Muscle of leg (tissue), 3 donors: ENCODE measurements at regions not wholly inside any gene's neighbourhood (a gene's known extent, or its start where the extent isn't known, plus 50 kb on each side); places are given as distances from the start of the nearest gene placed in this dataset.
A peak's percentile ranks its signal among the peaks of the same experiment; 100 is the strongest.

Source experiments
- DNase-seq: peaks from one replicate; pipeline ENCODE4 v3.0.0; 2013
- H3K27ac ChIP-seq: one replicate; pipeline ENCODE4 v1.5.1; 2013; ENCODE audit warnings: mild to moderate bottlenecking, low read length, control low read depth
- H3K27me3 ChIP-seq: one replicate; pipeline ENCODE4 v1.6.1; 2013; ENCODE audit warnings: low read length; ENCODE audit not compliant: control insufficient read depth, insufficient read depth
- H3K36me3 ChIP-seq: one replicate; pipeline ENCODE4 v1.6.1; 2013; ENCODE audit warnings: low read length; ENCODE audit not compliant: control insufficient read depth, insufficient read depth
- H3K4me1 ChIP-seq: one replicate; pipeline ENCODE4 v1.6.1; 2013; ENCODE audit warnings: low read length; ENCODE audit not compliant: control insufficient read depth, insufficient read depth
- H3K4me3 ChIP-seq: one replicate; pipeline ENCODE4 v1.5.1; 2013; ENCODE audit warnings: low read length, control low read depth
- H3K9me3 ChIP-seq: replicated peaks from 2 replicates; pipeline ENCODE4 v1.6.1; 2013; ENCODE audit warnings: low read depth, low read length; ENCODE audit not compliant: control insufficient read depth
- WGBS: methylation state at CpG from one replicate; pipeline ENCODE4 v1.1.5; 2013; ENCODE audit warnings: missing lambda C conversion rate; ENCODE audit not compliant: insufficient coverage; 5-methylcytosine and 5-hydroxymethylcytosine counted together

DNA sequence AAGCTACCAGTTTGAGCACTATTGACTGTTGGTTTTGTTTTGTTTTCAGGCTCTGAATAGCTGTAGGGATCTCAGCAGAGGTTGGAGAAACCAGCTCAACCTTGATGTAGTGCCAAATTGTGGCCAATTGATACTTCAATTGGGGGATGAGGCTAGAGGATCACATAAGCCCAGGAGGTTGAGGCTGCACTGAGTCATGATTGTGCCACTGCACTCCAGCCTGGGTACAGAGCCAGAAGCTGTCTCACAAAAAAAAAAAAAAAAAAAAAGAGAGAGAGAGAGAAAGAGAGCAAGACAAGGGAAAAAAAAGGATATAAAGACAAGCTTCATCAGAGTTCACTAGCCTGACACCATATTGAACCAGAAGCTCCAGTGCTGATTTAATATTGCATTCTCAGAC is 702.1 kb downstream of the FRK start:
- H3K4me3 ChIP-seq, result no peak overlapping the region
- no peak for DNase-seq

DNA sequence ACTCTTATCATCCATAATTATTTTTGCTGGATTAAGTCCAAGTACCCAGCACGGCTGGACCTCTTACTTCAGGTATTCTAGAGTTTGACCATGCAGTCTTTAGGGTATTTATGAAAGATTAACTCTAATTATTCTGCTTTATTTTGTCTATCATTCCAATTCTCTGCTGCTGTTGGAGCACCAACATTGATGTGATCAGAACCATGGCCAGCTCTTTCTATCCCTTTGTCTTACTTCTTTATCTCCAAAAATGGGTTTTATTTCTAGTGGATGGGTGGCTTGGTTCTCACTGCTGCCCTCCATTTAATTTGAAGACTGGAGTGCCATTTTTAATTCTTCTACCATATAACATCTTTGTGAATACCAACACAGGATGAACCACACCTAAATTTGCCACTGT is 704.3 kb downstream of the FRK start:
- H3K27me3 ChIP-seq, result no peaks in the 10 kb centered on the region
- WGBS, result no CpG with 5 or more reads among the region's 1 CpG

More for the DNA sequence above, 702.1 kb downstream of the FRK start:
- no peak overlapping the region for H3K27ac ChIP-seq
- H3K27me3 ChIP-seq, result no peaks in the 10 kb centered on the region
- no peaks in the 10 kb centered on the region for H3K9me3 ChIP-seq
- H3K4me1 ChIP-seq, result no peaks in the 10 kb centered on the region
- H3K36me3 ChIP-seq, result no peaks in the 10 kb centered on the region

DNA sequence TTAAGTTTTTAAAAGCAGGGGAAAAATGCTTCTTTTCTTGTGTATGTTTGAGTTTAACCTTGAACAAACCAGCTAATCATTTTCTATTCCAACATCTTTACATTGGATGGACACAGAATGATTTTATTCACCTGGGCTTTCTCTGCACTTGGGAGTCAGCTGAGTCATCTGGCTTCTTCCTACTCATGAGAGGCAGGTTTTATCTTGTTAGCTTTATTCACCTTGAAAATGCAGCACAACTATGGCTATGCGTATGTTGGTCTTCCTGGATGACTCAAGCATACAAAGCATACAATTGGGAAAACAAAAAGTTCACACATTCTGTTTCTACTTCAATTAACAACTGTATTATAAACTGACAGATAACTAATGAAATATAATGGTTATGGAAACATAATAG is 737.7 kb downstream of the FRK start:
- no peak for DNase-seq
- H3K4me3 ChIP-seq, result no peak overlapping the region
- no CpG with 5 or more reads among the region's 1 CpG for WGBS
- H3K9me3 ChIP-seq, result no peaks in the 10 kb centered on the region
- H3K36me3 ChIP-seq, result no peaks in the 10 kb centered on the region
- H3K27ac ChIP-seq, result no peak overlapping the region
- H3K27me3 ChIP-seq, result no peaks in the 10 kb centered on the region
- H3K4me1 ChIP-seq, result no peaks in the 10 kb centered on the region

More for the DNA sequence above, 704.3 kb downstream of the FRK start:
- no peaks in the 10 kb centered on the region for H3K4me1 ChIP-seq
- H3K4me3 ChIP-seq, result no peak overlapping the region
- DNase-seq, result no peak
- H3K9me3 ChIP-seq, result no peaks in the 10 kb centered on the region
- H3K36me3 ChIP-seq, result no peaks in the 10 kb centered on the region
- H3K27ac ChIP-seq, result no peak overlapping the region

DNA sequence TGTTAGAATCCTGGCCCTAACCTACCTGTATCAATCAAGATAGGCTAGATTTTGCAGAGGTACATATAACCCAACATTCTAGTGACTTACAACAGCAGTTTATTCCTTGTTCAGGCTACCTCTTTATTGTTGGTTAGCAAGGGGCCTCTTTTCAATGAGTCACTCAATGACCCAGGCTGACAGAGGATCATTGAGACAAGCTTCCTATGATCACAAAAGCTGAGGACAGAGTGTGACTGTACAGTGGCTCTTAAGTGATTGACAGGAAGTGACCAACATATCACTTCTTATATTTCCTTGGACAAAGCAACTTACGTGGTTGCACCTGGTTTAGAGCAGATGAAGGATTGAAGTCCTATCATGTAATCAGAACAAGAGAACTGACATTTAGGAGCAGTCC is 740.9 kb downstream of the FRK start:
- H3K4me3 ChIP-seq, result no peak overlapping the region
- H3K9me3 ChIP-seq, result no peaks in the 10 kb centered on the region
- no peaks in the 10 kb centered on the region for H3K4me1 ChIP-seq
- no peaks in the 10 kb centered on the region for H3K27me3 ChIP-seq
- DNase-seq, result no peak
- no peaks in the 10 kb centered on the region for H3K36me3 ChIP-seq
- no CpG with 5 or more reads among the region's 1 CpG for WGBS
- no peak overlapping the region for H3K27ac ChIP-seq

DNA sequence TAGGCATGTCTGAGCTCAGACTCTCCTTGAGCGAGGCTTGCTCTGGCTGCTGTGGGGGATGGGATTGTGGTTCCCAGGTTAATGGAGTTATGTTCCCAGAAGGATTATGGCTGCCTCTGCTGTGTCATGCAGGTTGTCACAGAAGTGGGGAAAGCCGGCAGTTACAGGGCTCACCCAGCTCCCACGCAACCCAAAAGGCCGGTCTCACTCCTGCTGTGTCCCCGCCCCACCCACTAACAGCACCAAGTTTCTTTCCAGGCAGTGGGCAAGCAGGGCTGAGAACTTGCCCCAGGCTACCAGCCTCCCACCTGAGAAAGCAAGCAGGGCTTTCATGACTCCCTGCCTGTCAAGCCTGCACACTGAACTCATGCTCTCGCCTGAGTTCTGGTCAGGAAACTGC is 750.5 kb downstream of the FRK start:
- H3K36me3 ChIP-seq, result no peaks in the 10 kb centered on the region
- no peaks in the 10 kb centered on the region for H3K4me1 ChIP-seq
- no peak for DNase-seq
- no peak overlapping the region for H3K4me3 ChIP-seq
- H3K27ac ChIP-seq, result no peak overlapping the region
- 86% methylated on average over 5 of the region's 6 CpGs for WGBS
- no peaks in the 10 kb centered on the region for H3K9me3 ChIP-seq
- no peaks in the 10 kb centered on the region for H3K27me3 ChIP-seq

DNA sequence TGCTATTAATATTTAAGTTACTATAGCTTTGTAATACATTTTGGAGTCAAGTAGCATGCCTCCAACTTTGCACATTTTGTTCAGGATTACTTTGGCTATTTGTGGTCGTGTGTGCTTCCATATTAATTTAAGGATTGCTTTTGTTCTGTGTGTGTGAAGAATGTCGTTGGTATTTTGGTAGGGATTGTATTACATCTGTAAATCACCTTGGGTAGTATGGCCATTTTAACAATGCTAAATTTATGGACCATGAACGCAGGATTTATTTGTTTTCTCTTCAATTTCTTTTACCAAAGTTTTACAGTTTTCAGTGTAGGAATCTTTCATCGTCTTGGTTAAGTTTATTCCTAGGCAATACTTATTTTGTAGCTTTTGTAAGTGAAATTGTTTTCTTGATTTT is 758.0 kb downstream of the FRK start:
- Histone ChIP-seq H3K4me1 (no peaks in the 10 kb centered on the region), H3K36me3 (no peaks in the 10 kb centered on the region), H3K27me3 (no peaks in the 10 kb centered on the region), H3K27ac (no peak overlapping the region), H3K4me3 (no peak overlapping the region), H3K9me3 (no peaks in the 10 kb centered on the region)
- DNase-seq, result no peak
- no CpG with 5 or more reads among the region's 4 CpGs for whole genome bisulfite sequencing

DNA sequence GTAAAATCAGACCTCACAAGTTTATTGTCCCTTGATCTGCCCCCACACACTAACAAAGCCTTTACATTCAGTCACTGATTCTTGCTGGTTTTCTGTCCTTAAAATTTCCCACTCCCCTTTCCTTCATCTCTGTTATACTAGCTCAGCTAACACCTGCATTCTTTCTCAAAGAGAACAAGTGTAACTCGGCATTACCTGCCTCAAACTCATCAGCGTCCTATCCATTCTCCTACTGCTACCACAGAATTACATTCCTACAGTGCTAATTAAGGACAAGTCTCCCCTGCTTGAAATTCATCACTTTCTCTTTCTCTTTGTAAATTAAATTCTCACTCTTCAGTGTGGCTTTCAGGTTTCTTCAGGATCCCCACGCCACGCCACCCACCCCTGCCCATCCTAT is 773.2 kb downstream of the FRK start:
- WGBS, result 86% methylated on average over 4 of the region's 4 CpGs
- Histone ChIP-seq H3K36me3 (no peaks in the 10 kb centered on the region), H3K9me3 (no peaks in the 10 kb centered on the region), H3K4me3 (no peak overlapping the region), H3K4me1 (no peaks in the 10 kb centered on the region), H3K27ac (no peak overlapping the region), H3K27me3 (no peaks in the 10 kb centered on the region)
- DNase-seq, result no peak

DNA sequence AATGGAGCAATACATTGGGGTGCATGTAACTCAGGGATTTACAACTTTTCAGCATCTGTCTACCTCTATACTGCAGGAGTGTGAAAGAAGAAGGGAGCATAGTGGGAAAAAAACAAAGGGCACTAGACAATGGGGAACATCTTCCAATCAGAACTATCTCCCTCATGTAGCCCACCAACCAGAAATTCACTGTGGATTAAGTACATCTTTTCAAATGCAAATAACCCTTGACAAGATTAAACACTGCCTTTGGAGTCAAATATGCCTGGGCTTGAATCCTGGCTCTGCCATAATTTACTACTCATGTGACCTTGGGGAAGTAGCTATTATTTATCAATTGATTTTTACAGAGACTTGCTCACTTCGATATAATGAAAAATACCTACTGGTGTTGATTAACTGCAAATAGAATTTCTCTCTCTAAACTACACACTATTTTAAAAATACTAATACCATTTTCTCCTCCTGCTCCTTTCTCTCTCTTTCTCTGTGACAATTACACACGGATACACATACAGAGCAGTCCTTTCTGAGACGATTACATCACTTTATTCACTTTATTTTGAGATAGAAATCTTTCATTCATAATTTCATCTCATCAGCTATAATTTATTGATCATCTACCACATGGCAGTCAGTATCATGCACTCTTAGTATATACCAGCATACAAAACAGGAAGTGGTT is 783.7 kb downstream of the FRK start:
- Histone ChIP-seq H3K4me3 (no peak overlapping the region), H3K9me3 (no peaks in the 10 kb centered on the region), H3K27me3 (no peaks in the 10 kb centered on the region), H3K4me1 (no peaks in the 10 kb centered on the region), H3K27ac (no peak overlapping the region), H3K36me3 (no peaks in the 10 kb centered on the region)
- no peak for DNase-seq
- 80% methylated on average over 1 of the region's 3 CpGs for WGBS

DNA sequence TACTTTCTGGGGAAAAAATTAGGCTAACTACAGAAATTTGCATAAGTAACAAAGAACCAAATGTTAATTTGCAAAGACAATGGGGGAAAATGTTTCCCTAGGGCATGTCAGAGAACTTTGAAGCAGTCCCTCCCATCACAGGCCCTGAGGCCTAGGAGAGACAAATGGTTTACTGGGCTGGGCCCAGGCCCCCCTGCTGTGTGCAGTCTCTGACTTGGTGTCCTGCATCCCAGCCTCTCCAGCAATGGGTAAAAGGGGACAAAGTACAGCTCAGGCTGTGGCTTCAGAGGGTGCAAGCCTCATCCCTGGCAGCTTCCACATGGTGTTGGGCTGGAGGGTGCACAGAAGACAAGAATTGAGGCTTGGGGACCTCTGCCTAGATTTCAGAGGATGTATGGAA is 788.4 kb downstream of the FRK start:
- no peak for DNase-seq
- H3K36me3 ChIP-seq, result no peaks in the 10 kb centered on the region
- H3K4me1 ChIP-seq, result peaks cover 4% of the 10 kb centered on the region
- no peaks in the 10 kb centered on the region for H3K27me3 ChIP-seq
- no peak overlapping the region for H3K27ac ChIP-seq
- no peaks in the 10 kb centered on the region for H3K9me3 ChIP-seq
- no peak overlapping the region for H3K4me3 ChIP-seq

DNA sequence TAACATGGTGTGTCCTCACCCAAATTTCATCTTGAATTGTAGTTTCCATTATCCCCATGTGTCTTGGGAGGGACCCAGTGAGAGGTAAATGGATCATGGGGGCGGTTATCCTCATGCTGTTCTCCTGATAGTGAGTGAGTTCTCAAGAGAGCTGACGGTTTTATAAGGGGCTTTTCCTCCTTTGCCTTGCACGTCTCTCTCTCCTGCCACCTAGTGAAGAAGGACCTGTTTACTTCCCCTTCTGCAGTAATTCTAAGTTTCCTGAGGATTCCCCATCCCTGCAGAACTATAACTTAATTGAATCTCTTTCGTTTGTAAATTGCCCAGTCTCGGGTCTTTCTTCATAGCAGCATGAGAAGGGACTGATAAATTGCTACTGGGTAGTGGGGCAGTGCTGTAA is 789.3 kb downstream of the FRK start:
- WGBS, result 33% methylated on average over 1 of the region's 5 CpGs
- Histone ChIP-seq H3K4me1 (peaks cover 4% of the 10 kb centered on the region), H3K27me3 (no peaks in the 10 kb centered on the region), H3K4me3 (no peak overlapping the region), H3K36me3 (no peaks in the 10 kb centered on the region), H3K9me3 (no peaks in the 10 kb centered on the region), H3K27ac (no peak overlapping the region)
- peak; percentile 29 for DNase-seq

DNA sequence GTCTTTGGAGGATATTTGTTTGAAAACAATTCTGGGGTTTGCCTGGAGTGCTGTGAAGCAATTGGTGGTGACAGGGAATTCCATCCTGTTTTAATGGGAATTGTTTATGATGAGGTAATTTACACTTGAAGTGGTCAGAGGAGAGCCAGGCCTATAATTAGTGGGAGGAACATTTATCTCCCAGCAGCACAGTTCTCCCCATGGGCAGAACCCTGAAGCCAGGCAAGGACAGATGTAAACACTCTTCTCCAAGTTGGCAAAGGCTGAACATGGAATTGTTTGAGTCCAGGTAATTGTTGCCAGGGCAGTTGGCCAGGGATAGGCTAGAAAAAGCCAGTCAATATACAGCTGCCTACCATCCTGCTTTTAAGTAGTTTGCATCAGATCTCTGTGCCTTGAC is 789.7 kb downstream of the FRK start:
- peaks cover 4% of the 10 kb centered on the region for H3K4me1 ChIP-seq
- H3K27ac ChIP-seq, result no peak overlapping the region
- H3K36me3 ChIP-seq, result no peaks in the 10 kb centered on the region
- no peak overlapping the region for H3K4me3 ChIP-seq
- no peaks in the 10 kb centered on the region for H3K27me3 ChIP-seq
- H3K9me3 ChIP-seq, result no peaks in the 10 kb centered on the region
- peak; percentile 45 for DNase-seq
